Tibial nerve (tissue), 4 donors: ENCODE measurements at regions not wholly inside any gene's neighbourhood (a gene's known extent, or its start where the extent isn't known, plus 50 kb on each side); places are given as distances from the start of the nearest gene placed in this dataset.

Experiments used
- DNase-seq, 2 donors: peaks; one replicate each; pipeline ENCODE4 v3.0.0-alpha.2; 2019; ENCODE audit warnings: low spot score in 2 of 2
- H3K27ac ChIP-seq, 4 donors: fragments of 200-600 bp; sonication (generic) in 3 of 4; one replicate each; pipeline ENCODE4 v1.5.1; 2017 to 2019; ENCODE audit warnings: mild to moderate bottlenecking in 1 of 4
- H3K27me3 ChIP-seq, 2 donors: fragments of 200-600 bp; sonication (generic) in 1 of 2; one replicate each; pipeline versions ENCODE4 v1.5.1 to v1.6.0; 2017 to 2019
- H3K36me3 ChIP-seq, 3 donors: fragments of 200-600 bp; sonication (generic); one replicate each; pipeline ENCODE4 v1.5.1; 2018 to 2019
- H3K4me1 ChIP-seq, 4 donors: fragments of 200-600 bp; sonication (generic) in 3 of 4; one replicate each; pipeline ENCODE4 v1.5.1; 2017 to 2019
- H3K4me3 ChIP-seq, 4 donors: fragments of 200-600 bp; sonication (generic) in 3 of 4; one replicate each; pipeline ENCODE4 v1.5.1; 2017 to 2019; ENCODE audit warnings: mild to moderate bottlenecking in 1 of 4, moderate library complexity in 1 of 4
- H3K9me3 ChIP-seq, 4 donors: fragments of 200-600 bp; sonication (generic) in 3 of 4; one replicate each; pipeline ENCODE4 v1.5.1; 2017 to 2019
- CTCF ChIP-seq, 5 experiments: fragments of 200-600 bp in 3 of 5; fragments of 450-650 bp in 2 of 5; sonication (generic) in 3 of 5; IDR thresholded peaks; one replicate each; pipeline ENCODE4 v1.5.1; 2016 to 2019; ENCODE audit warnings: antibody characterized with exemption in 5 of 5, mild to moderate bottlenecking in 3 of 5, moderate library complexity in 2 of 5
- EP300 ChIP-seq, 2 donors: sonication (generic); formaldehyde crosslinking; IDR thresholded peaks; one replicate each; pipeline ENCODE4 v1.6.1; 2017; ENCODE audit warnings: antibody characterized with exemption in 2 of 2, mild to moderate bottlenecking in 1 of 2
- POLR2A ChIP-seq, 2 donors: fragments of 450-650 bp; IDR thresholded peaks; one replicate each; pipeline ENCODE4 v1.6.1; 2017; ENCODE audit warnings: antibody characterized with exemption in 2 of 2, mild to moderate bottlenecking in 2 of 2, moderate library complexity in 2 of 2
- WGBS, 2 donors: methylation state at CpG; one replicate each; pipeline ENCODE4 v1.1.5; 2018; 5-methylcytosine and 5-hydroxymethylcytosine counted together

GRCh38 chr4:19133315-19133714 lies 1111.8 kb upstream of the LCORL start:
- WGBS, 2 donors: 42 to 44% methylated on average over 1 of the region's 1 CpG
- Histone ChIP-seq H3K27ac (no peak overlapping the region), H3K36me3 (no peaks in the 10 kb centered on the region), H3K27me3 (no peaks in the 10 kb centered on the region), H3K4me3 (no peak overlapping the region), H3K9me3 (no peaks in the 10 kb centered on the region), H3K4me1 (no peaks in the 10 kb centered on the region)
- no peak for DNase-seq
- TF ChIP-seq POLR2A (IDR thresholded peaks at IDR 0.05) (no peak), EP300 (IDR thresholded peaks at IDR 0.05) (no peak), CTCF (IDR thresholded peaks at IDR 0.05) (no peak)

GRCh38 chr4:19130866-19131265 lies 1109.3 kb upstream of the LCORL start:
- no peak for TF ChIP-seq EP300 (IDR thresholded peaks at IDR 0.05)
- no peak for TF ChIP-seq POLR2A (IDR thresholded peaks at IDR 0.05)
- DNase-seq: no peak
- no peaks in the 10 kb centered on the region for H3K9me3 ChIP-seq
- no peaks in the 10 kb centered on the region for H3K27me3 ChIP-seq
- no peak overlapping the region for H3K27ac ChIP-seq
- H3K4me1 ChIP-seq: no peaks in the 10 kb centered on the region
- H3K36me3 ChIP-seq: no peaks in the 10 kb centered on the region
- H3K4me3 ChIP-seq: no peak overlapping the region

- DNase-seq: no peak
- Histone ChIP-seq H3K36me3 (no peaks in the 10 kb centered on the region), H3K27ac (no peak overlapping the region), H3K27me3 (no peaks in the 10 kb centered on the region), H3K4me1 (no peaks in the 10 kb centered on the region), H3K4me3 (no peak overlapping the region), H3K9me3 (no peaks in the 10 kb centered on the region)
- 87 to 96% methylated on average over 1 of the region's 1 CpG for WGBS, 2 donors
- TF ChIP-seq POLR2A (IDR thresholded peaks at IDR 0.05) (no peak), CTCF (IDR thresholded peaks at IDR 0.05) (no peak), EP300 (IDR thresholded peaks at IDR 0.05) (no peak)
Measured at GRCh38 chr4:19128176-19128575, 1106.6 kb upstream of the LCORL start.

GRCh38 chr4:19126903-19127302 lies 1105.3 kb upstream of the LCORL start:
- Histone ChIP-seq H3K4me1 (no peaks in the 10 kb centered on the region), H3K36me3 (no peaks in the 10 kb centered on the region), H3K27me3 (no peaks in the 10 kb centered on the region), H3K27ac (no peak overlapping the region), H3K4me3 (no peak overlapping the region), H3K9me3 (no peaks in the 10 kb centered on the region)
- TF ChIP-seq EP300 (IDR thresholded peaks at IDR 0.05): no peak
- no peak for TF ChIP-seq POLR2A (IDR thresholded peaks at IDR 0.05)
- TF ChIP-seq CTCF (IDR thresholded peaks at IDR 0.05): no peak
- WGBS, 2 donors: 73 to 84% methylated on average over 4 of the region's 4 CpGs
- DNase-seq: no peak

- TF ChIP-seq EP300 (IDR thresholded peaks at IDR 0.05) (no peak), POLR2A (IDR thresholded peaks at IDR 0.05) (no peak)
- Histone ChIP-seq H3K36me3 (no peaks in the 10 kb centered on the region), H3K4me3 (no peak overlapping the region), H3K4me1 (no peaks in the 10 kb centered on the region), H3K27ac (no peak overlapping the region), H3K27me3 (no peaks in the 10 kb centered on the region), H3K9me3 (no peaks in the 10 kb centered on the region)
- DNase-seq: no peak
- WGBS, 2 donors: 88 to 91% methylated on average over 4 of the region's 4 CpGs
Measured at GRCh38 chr4:19123681-19124080, 1102.1 kb upstream of the LCORL start.

- H3K4me1 ChIP-seq: no peaks in the 10 kb centered on the region
- no peak overlapping the region for H3K4me3 ChIP-seq
- no peak overlapping the region for H3K27ac ChIP-seq
- no peaks in the 10 kb centered on the region for H3K27me3 ChIP-seq
- no peaks in the 10 kb centered on the region for H3K9me3 ChIP-seq
- no peaks in the 10 kb centered on the region for H3K36me3 ChIP-seq
- WGBS, 2 donors: 71 to 90% methylated on average over 3 of the region's 3 CpGs
- no peak for DNase-seq
- no peak for TF ChIP-seq CTCF (IDR thresholded peaks at IDR 0.05)
- TF ChIP-seq POLR2A (IDR thresholded peaks at IDR 0.05): no peak
- no peak for TF ChIP-seq EP300 (IDR thresholded peaks at IDR 0.05)
Measured at GRCh38 chr4:19119904-19120560, 1098.5 kb upstream of the LCORL start.
